Brain pericyte (primary cell): ENCODE measurements at regions not wholly inside any gene's neighbourhood (a gene's known extent, or its start where the extent isn't known, plus 50 kb on each side); places are given as distances from the start of the nearest gene placed in this dataset.
"Not testable (repeated sequence)": the region's sequence is repeated elsewhere in the genome, so short reads cannot be mapped to it uniquely, and the experiment has no call there.

Experiments used
- DNase-seq: peaks from one replicate; pipeline ENCODE4 v3.0.0-alpha.2; 2012; ENCODE audit warnings: low read depth, low spot score

DNA sequence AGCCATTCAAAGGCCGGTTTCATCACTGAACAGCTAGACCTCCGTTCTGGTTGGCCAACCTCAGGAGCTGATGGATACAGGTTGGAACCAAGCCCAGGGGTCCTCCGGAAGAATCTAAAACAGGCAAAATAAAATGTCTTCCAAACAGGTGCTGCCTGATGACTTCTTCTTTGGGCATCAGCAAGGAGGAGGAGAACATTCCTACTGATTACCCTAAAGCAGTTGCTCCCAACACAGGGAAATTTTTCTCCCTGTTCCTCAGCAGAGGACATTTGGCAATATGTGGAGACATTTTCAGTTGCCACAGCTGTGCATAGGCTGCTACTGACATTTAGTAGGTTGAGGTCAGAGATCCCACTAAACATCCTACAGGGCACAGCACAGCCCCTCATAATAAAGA is 319.3 kb upstream of the PPARGC1A start:
- no peak for DNase-seq

DNA sequence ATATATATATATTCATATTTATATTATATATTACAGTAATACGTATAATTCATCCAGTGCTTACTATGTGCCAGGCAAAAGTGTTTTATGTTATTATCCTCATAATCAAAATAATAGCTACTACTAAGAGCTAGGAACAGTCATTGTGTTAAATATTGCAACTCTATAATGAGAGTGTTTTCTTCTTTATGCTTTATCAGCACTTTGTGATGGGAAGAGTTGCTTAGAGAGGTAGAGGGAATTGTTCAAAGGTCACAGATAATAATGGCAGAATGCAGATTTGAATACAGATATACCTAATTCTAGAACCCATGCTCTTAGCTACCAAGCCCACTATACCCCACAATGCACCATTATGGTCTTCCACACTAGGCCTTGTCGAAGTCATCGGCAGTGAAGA is 318.8 kb upstream of the PPARGC1A start:
- DNase-seq: no peak

DNA sequence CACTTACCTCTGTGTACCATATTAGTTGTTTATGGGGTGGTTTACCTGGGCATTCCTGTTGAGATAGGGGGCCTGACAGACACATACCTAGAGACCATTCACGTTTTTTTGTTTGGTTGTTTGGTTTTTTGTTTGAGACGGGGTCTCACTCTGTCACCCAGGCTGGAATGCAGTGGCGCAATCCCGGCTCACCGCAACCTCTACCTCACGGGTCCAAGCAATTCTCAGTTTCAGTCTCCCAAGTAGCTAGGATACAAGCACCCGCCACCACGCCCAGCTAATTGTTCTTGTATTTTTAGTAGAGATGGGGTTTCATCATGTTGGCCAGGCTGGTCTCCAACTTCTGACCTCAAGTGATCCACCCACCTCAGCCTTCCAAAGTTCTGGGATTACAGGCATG is 314.9 kb upstream of the PPARGC1A start:
- DNase-seq: not testable (repeated sequence)

DNA sequence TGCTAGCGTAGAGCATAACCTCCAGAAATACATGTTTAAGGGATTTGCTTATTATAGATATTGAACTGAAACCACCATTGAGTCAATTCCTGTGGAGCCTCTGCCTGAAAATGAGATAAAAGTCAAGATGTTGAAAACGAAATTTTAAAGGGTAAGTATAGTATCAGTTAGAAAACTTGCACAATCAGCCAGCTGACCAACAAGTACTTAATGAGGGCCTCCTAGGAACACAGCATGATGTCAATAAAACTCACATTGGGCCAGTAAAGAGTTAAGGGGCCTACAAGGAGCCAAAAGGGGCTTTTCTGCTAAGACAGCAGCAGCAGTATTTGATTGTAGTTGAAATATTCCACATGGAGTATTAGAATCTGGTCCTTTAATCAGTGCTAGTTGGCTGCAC is 314.1 kb upstream of the PPARGC1A start:
- DNase-seq: no peak

DNA sequence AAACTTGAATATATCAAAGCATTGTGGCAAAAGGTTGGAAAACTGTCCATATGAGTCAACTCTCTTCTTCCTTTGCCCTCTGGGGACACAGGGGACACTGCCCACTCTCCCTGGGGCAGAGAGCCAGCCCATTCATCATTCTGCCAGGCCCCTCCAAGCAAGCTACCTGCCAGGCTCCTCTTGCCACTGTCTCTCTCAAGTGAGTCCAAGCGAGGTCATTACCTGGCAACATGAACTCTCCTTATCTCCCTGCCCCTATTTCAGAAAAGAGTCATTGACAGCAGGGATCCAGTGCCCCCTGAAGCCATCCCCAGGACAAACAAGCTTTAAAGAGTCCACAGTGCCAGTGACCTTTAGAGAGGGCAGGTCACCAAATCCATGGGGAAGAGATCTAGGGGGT is 312.7 kb upstream of the PPARGC1A start:
- DNase-seq: no peak

DNA sequence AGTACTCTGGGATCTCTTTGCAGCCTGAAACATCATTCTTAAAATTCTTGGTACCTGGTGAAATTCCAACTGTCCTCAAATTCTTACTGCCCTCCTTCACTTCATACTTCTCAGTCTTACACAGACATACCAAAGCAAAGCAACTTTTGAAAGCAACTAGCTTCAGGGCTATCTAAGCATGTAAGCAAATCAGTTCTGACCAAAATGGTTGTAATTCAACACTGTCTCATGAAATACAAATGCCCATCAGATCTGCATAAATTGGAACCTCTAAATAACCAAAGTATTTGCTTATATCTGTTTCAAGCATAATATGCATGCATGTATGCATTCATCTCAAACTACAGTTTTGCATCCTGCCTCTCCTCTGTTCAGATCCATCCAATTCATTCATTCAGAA is 308.1 kb upstream of the PPARGC1A start:
- no peak for DNase-seq

DNA sequence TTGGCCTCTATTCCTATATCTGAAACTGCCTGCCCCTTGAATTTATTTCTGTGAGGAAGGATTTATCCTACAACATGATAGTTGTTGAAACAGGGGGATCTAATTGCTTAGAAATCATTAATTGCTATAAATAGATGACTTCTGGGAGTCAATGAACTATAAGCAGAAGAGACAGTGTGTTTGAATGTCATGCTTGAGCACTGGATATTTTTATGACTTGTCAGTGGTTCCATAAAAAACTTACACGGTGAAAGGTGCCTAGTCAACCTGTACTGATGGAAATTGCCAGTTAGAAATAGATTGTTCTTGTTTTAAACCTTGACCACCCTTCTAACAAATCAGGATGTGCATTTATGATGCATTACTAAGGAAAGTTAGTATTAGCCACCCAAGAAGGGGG is 306.9 kb upstream of the PPARGC1A start:
- no peak for DNase-seq

DNA sequence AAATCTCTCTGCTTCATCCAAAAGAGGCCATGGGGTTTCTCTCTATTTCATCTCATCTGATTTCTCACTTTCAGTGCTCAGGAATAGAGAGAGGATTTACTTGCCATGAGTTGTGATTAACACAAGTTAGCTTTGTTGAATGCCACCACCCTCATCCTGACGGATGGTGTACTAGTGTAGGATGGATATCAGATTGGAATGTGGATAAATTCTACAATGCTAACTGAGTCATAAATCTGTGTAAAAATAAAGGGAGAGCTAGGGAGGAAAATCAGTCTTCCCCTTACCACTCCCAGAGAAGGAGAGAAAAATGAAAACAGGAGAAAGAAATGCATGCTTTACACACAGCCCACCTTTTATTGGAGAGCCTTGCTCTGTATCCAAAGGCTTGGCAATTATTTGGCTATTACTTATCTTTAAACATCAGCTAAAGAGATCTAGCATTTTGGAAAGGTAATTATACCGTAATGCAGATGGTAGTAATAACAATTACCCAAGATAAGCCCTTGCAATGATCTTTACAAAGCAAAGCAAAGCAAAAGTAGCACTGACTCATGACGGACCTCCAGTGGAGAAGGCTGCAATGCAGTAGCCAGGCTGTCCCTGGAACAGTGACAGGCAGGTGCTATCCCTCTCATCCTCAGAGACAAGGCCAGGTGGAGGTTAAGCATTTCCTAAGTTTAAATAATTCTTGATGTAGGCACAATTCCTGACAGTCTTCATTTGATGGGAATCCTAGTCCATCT is 306.3 kb upstream of the PPARGC1A start:
- no peak for DNase-seq

DNA sequence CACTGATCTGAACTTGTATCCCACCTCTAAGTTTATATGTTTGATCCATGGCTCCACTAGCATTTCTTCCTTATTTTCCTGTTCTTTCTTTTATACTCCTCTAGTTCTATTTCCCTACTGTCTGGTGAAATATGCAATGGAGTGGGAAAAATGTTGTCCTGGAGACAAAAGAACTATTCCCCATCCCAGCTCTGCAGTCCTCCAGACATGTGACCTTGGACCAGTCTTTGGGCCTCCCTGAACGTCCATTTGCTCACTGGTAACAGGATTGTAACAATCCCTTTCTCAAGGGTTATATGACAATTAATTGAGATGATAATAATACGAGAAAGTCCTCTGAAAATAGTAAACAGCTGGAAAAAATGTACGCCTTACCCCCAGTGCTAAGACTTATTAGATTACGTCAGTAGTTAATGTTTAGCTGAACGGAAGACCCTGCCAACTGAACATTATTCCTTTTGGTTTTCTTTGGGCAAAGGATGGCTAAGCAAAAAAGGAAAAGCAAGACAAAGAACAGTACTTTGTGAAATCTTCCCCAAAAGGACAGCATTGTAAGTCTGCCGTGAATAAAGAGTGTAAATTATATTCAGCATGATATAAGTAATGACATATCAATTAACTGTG is 302.3 kb upstream of the PPARGC1A start:
- DNase-seq: no peak

DNA sequence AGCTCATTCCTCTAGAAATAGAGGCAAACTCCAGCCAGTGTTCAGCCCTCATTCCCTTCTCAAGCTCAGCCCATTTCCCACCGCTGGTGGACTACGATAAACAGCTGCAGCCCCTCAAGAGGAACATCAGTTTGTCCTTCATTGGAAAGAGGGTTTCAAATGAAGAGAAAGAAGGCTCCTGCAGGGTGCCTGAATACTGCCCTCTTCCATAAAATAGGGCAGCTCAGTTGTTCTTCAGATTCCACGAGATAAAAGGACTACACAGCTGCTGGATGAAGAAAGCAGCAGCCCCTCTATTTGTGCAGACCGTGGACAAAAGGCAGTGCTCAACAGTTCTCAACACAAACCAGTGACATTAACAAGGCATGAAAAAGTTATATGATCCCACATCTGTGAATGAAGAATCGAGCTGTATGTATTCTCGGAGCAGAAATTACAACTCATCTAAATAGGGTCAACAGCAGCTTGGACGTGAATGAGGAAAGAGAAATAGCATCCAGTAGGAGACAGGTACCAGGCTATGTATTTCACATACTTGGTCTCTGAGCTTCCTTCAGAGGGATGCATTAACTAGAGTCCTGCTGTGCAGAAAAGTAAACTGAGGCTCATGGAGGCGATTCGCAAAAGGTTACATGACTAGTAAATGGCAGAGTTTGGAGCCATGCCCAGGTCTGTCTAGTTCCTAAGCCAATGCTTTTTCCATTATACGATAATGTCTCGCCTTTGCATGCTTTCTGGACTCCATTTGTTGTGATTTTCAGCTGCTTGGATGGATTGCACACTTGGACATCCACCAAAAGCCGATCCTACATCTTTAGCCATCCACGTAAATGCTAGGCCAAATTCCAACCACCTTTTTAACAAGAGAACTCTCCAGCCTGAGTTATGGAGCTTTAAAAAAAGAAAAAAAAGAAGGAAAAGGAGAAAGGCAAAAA is 301.2 kb upstream of the PPARGC1A start:
- no peak for DNase-seq

DNA sequence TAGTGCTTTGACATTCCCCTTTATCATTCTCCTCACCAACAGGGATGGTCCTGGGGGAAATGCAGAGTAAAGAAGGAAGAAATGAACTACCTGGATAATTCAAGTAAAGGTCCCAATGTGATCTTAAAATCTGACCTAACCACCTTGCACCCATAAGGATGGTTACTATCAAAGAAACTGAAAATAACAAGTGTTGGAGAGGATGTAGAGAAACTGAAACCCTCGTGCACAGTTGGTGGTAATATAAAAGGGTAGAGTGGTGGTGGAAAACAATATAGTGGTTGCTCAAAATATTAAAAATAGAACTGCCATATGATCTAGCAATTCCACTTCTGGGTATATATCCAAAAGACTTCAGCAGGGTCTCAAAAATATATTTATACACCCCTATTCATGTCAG is 298.6 kb upstream of the PPARGC1A start:
- DNase-seq: no peak

DNA sequence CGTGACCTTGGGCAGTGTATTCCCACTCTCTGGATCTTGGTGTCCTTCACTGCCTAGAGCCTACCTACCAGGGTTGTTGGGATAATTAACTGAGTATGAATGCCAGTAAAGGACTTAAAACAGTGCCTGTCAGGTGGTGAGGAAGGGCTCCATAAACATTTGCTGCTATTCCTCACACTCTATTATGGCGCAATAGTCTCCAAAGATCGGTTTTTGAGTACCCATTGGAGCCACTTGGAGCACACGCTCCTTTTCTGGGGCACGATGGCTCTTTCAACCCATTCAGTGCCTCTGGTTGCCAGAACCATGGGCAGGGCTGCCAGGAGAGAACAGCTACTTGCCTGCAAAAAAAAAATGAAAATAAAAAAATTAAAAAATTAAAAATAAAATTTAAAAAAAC is 296.6 kb upstream of the PPARGC1A start:
- DNase-seq: no peak

DNA sequence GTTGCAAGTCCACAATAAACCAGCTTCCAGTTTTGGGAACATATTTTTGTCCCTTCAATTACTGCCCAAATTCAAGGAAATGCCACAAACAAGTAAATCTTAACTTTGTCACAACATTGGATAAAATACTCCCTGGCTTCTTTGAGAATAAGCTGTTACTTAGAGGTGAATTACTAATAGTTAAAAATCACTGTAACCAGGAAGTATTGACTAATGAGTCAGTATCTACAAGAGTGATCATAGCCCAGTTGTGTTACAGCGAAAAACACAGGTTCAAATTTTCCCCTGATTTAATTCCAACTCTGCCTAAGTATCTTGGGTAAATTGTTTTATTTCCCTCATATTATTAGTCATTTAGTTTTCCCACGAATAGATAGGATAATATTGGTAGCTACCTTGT is 291.2 kb upstream of the PPARGC1A start:
- DNase-seq: no peak

DNA sequence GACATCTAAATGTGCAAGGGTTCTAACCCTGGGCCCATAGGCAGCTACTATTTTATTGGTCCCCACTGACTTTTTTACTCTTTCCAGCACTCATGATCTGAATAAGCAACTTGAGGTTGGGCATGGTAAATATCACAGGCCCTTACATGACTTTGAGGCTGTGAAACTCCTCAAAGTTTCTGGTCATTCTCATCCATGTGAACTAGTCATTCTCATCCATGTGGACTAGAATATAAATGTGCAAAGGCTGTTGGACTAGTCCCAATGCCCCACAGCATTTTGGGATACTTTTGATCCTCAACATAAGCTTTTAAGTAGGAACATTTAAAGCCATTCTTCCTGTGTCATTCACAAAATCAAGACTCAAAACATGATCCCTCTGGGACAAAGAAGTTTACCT is 290.7 kb upstream of the PPARGC1A start:
- DNase-seq: no peak

DNA sequence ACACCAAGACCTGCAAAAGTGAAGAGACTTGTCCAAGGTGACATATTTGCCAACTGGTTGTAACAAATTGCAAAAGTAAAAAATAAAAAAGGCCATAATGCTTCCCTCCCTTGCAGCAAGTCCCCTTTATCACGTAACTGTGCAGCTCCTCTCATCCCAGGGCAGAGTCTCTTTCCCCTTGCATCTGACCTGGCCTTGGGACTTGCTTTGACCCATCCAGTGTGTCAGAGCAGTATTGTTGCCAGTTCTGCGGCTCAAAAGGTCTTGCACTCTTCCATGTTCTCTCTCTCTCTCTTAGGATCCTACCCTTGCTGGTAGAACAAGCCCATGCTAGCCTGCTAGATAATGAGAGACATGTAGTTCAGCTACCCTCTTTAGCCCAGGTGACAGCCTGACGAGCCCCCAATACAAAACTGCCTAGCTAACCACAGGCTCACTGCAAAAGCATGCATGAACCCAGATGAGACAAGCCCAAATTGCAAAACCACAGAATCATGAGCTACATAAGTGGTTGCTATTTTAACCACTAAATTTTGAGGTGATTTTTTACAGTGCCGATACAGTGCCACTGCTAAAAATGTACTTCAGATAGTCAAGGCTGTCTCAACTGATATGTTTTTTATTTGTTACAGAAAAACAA is 289.5 kb upstream of the PPARGC1A start:
- no peak for DNase-seq

DNA sequence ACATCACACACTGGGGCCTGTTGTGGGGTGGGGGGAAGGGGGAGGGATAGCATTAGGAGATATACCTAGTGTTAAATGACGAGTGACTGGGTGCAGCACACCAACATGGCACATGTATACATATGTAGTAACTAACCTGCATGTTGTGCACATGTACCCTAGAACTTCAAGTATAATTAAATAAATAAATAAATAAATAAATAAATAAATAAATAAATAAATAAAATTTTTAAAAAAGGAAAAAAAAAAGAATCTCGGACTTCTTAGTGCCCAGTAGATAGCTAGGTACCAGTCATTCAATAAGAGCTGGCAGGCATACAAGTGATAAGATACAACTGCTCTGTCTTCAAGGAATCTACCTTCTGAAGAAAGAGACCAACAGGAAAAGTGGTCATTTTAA is 287.6 kb upstream of the PPARGC1A start:
- DNase-seq: not testable (repeated sequence)

DNA sequence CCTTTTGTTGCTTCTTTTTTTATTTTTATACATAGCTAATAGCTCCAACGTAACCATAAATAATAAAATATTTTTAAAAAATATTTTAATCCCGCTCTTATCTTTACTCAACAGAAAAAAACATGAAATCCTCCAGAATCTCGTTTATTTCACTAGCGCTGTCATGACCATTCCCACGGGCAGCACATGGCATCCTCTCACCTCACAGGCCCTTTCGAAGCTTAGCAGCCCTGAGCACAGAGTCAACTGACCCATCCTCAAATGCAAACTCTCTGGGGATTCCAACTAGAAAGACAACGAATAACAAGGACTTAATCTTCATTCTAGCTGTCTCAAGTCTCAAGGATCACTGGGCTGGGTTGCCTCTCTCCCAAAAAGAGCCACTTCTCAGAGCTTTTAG is 285.9 kb upstream of the PPARGC1A start:
- no peak for DNase-seq

DNA sequence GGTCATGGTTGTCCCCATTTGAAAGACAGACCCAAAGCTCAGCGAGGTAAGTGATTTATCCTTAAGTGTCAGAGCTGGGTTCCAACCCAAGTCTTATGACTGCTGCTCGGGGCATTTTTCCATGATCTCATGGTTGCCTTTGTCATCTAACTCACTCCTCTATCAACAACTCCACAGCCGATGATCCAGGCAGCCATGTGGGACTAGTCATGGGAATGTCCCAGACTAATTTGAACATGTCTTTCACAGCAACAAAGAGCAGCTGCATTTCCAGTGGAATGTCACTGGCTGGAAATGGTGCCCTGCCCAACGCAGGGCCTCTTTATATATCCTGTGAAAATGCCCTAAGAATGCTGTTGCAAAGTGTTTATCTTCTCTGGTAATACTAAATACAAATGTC is 284.8 kb upstream of the PPARGC1A start:
- no peak for DNase-seq

DNA sequence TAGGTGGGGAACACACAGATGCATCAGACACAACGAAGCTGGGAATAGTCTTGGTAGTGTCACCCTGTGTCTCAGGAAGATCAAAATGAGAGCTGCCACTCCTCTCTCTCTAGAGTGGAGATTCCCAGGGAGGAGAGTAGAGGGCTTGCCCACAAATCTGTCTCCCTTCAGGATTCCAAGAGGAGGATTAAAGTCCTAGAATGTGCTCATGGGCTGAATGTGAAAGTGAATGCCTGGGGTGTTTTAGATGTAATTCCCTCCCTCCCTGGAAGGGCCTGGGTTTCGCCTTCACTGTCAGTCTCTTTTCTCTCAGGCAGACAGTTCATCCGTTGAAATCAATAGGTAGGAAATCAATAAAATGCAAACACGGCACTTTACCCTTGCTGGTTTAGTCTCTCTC is 282.6 kb upstream of the PPARGC1A start:
- DNase-seq: no peak

DNA sequence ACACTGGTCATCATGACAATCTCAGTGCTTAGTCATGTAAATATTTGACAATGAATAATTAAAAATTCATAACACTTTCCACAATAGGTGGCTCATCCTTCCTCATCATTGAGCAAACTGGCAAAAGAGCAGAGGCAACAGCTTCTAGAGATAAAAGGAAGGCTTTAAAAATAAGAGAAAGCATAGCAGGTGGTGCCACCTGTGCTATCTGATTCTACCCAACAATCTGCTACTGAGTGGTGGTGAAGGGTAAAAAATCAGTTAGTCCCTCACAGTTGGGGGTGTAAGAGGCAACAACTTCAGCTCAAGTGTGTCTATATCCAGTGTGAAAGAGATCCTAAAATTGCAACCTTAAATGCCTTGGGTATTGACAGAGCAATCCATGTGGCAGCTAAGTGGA is 280.1 kb upstream of the PPARGC1A start:
- no peak for DNase-seq

DNA sequence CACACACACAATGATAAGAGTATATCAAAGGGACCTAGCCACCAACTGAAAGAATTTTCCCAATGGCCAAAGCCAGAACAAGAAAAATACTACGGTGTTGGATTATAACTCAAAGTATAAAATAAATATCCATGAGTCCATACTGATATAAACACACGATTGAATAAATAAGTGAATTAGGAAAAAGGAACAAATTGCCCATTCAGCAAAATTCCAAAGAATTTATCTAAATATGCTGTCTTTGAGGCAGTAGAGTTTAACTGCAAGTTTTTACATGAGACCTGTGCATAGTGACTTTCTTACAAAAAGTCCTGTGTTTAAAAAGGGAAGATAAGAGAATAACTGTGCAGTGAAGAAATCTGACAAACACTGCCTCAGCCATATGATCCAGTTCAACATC is 278.8 kb upstream of the PPARGC1A start:
- DNase-seq: no peak

DNA sequence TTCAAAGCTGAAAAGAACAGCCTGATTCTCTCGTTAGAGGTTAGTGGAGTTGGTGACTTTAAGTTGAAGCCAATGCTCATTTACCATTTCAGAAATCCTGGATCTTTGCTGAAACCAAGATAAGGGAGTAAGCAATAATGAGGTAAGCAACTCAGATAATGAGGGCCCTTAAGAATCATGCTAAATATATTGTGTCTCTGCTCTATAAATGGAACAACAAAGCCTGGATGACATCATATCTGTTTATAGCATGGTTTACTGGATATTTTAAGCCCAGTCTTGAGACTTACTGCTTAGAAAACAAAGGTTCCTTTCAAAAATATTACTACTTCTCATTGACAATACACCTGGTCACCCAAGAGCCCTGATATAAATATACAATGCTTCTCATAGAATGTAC is 276.7 kb upstream of the PPARGC1A start:
- no peak for DNase-seq
